ENCODE measurements at regions not wholly inside any gene's neighbourhood (a gene's known extent, or its start where the extent isn't known, plus 50 kb on each side); places are given as distances from the start of the nearest gene placed in this dataset.

GRCh38 chr4:41406113-41406516 lies 131.8 kb upstream of the LIMCH1 start:
- Histone ChIP-seq H3K4me3 (ENCODE audit: low read depth in 2 of 2, low read length in 2 of 2) (no peak overlapping the region), H3K27me3 (ENCODE audit: control insufficient read depth, insufficient read depth, low read length) (no peaks in the 10 kb centered on the region), H3K27ac (ENCODE audit: low read length) (no peak overlapping the region), H3K36me3 (ENCODE audit: control insufficient read depth, insufficient read depth, low read length) (no peaks in the 10 kb centered on the region), H3K4me1 (ENCODE audit: control insufficient read depth, insufficient read depth, low read length) (no peaks in the 10 kb centered on the region), H3K9me3 (ENCODE audit: control insufficient read depth, insufficient read depth, low read depth, low read length) (no peaks in the 10 kb centered on the region)
- POLR2A ChIA-PET = no interaction called here
- in situ Hi-C loops (cut with HindIII; ENCODE audit: low pct_unique_long_range_greater_than_20kb, low sequenced_read_pairs) = no loop called here
- intact Hi-C loops (cut with micrococcal nuclease; ENCODE audit: unreplicated experiment) = no loop called here
- DNase-seq (ENCODE audit: low read depth, low spot score) = no peak
- no peak for ATAC-seq
- no TSS peak for BruUV-seq (replicated peaks)
- CTCF ChIA-PET = no interaction called here
- no peak for TF ChIP-seq REST (IDR thresholded peaks at IDR 0.05; ENCODE audit: insufficient read depth in 1 of 2, low read depth in 2 of 2, low read length in 1 of 2)
- TF ChIP-seq POLR2AphosphoS5 (IDR thresholded peaks at IDR 0.05; ENCODE audit: low read depth, low read length) = no peak
- TF ChIP-seq SIN3A (IDR thresholded peaks at IDR 0.05; ENCODE audit: borderline replicate concordance, insufficient read depth, low read depth, low read length) = no peak
- no peak for TF ChIP-seq TCF7L2 (IDR thresholded peaks at IDR 0.05; ENCODE audit: low read depth, low read length)
- TF ChIP-seq CTCF (IDR thresholded peaks at IDR 0.05) = no peak

- intact Hi-C loops (cut with micrococcal nuclease; ENCODE audit: unreplicated experiment) (no loop called here), in situ Hi-C loops (cut with HindIII; ENCODE audit: low pct_unique_long_range_greater_than_20kb, low sequenced_read_pairs) (no loop called here)
- no TSS peak for BruUV-seq (replicated peaks)
- Histone ChIP-seq H3K4me3 (ENCODE audit: low read depth in 2 of 2, low read length in 2 of 2) (no peak overlapping the region), H3K27ac (ENCODE audit: low read length) (no peak overlapping the region), H3K27me3 (ENCODE audit: control insufficient read depth, insufficient read depth, low read length) (0 out of 2 replicates have a peak, but pooled peaks cover 2% of the 10 kb centered on the region), H3K36me3 (ENCODE audit: control insufficient read depth, insufficient read depth, low read length) (no peaks in the 10 kb centered on the region), H3K4me1 (ENCODE audit: control insufficient read depth, insufficient read depth, low read length) (no peaks in the 10 kb centered on the region), H3K9me3 (ENCODE audit: control insufficient read depth, insufficient read depth, low read depth, low read length) (no peaks in the 10 kb centered on the region)
- ChIA-PET POLR2A (no interaction called here), CTCF (no interaction called here)
- TF ChIP-seq REST (IDR thresholded peaks at IDR 0.05; ENCODE audit: insufficient read depth in 1 of 2, low read depth in 2 of 2, low read length in 1 of 2) (no peak), POLR2AphosphoS5 (IDR thresholded peaks at IDR 0.05; ENCODE audit: low read depth, low read length) (no peak), TCF7L2 (IDR thresholded peaks at IDR 0.05; ENCODE audit: low read depth, low read length) (no peak), SIN3A (IDR thresholded peaks at IDR 0.05; ENCODE audit: borderline replicate concordance, insufficient read depth, low read depth, low read length) (no peak), CTCF (IDR thresholded peaks at IDR 0.05) (no peak)
- DNase-seq (ENCODE audit: low read depth, low spot score) = no peak
- no peak for ATAC-seq
Measured at GRCh38 chr4:41408150-41408549, 129.8 kb upstream of the LIMCH1 start.

All from Panc1 (cell line).